Uterus (tissue), 3 donors: ENCODE measurements at regions not wholly inside any gene's neighbourhood (a gene's known extent, or its start where the extent isn't known, plus 50 kb on each side); places are given as distances from the start of the nearest gene placed in this dataset. TPM values are rescaled to one million over a fixed set of nuclear protein-coding genes. Genes with fewer than 3 reads are reported as not detected.

ENCODE experiments used
- DNase-seq, 2 donors: peaks; one replicate each; pipeline ENCODE4 v3.0.0-alpha.2; 2019 to 2020
- H3K27ac ChIP-seq, 2 donors: fragments of 200-600 bp; sonication (generic); 1 replicate in 1 of 2; 2 replicates in 1 of 2; pipeline ENCODE4 v1.5.1; 2016 to 2018
- H3K27me3 ChIP-seq, 2 donors: fragments of 200-600 bp; sonication (generic); one replicate each; pipeline ENCODE4 v1.5.1; 2018 to 2019; ENCODE audit warnings: control low read depth in 1 of 2
- H3K36me3 ChIP-seq, 2 donors: fragments of 200-600 bp; sonication (generic); one replicate each; pipeline ENCODE4 v1.5.1; 2019; ENCODE audit warnings: control low read depth in 1 of 2
- H3K4me1 ChIP-seq, 2 donors: fragments of 200-600 bp; sonication (generic); one replicate each; pipeline ENCODE4 v1.5.1; 2018 to 2019; ENCODE audit warnings: control low read depth in 1 of 2
- H3K4me3 ChIP-seq, 2 donors: fragments of 200-600 bp; sonication (generic); 1 replicate in 1 of 2; 2 replicates in 1 of 2; pipeline ENCODE4 v1.5.1; 2018 to 2019; ENCODE audit warnings: mild to moderate bottlenecking in 1 of 2
- H3K9me3 ChIP-seq, 2 donors: fragments of 200-600 bp; sonication (generic); one replicate each; pipeline ENCODE4 v1.5.1; 2019; ENCODE audit warnings: control low read depth in 1 of 2
- CTCF ChIP-seq, 4 experiments: fragments of 200-600 bp in 2 of 4; fragments of 450-650 bp in 2 of 4; sonication (generic) in 2 of 4; IDR thresholded peaks; one replicate each; pipeline ENCODE4 v1.5.1; 2016 to 2019; ENCODE audit warnings: antibody characterized with exemption in 4 of 4, mild to moderate bottlenecking in 2 of 4, moderate library complexity in 1 of 4
- POLR2A ChIP-seq, 2 donors: fragments of 450-650 bp; IDR thresholded peaks; one replicate each; pipeline ENCODE4 v1.6.1; 2016; ENCODE audit warnings: antibody characterized with exemption in 2 of 2, mild to moderate bottlenecking in 1 of 2, moderate library complexity in 1 of 2
- intact Hi-C: fragments of 100-400 bp; cut with DNase I; formaldehyde crosslinking; loops from one replicate; pipeline ENCODE4 v1.15.1; 2023; ENCODE audit warnings: low total_unique reads
- small RNA-seq: library from RNA; depleted of rRNA; stranded (forward); fragments of <200 nt; gene quantifications from one replicate; pipeline ENCODE3, GENCODE V24; 2016
- donor health status: DM: yes; HTN: yes; CAD: no.

DNA sequence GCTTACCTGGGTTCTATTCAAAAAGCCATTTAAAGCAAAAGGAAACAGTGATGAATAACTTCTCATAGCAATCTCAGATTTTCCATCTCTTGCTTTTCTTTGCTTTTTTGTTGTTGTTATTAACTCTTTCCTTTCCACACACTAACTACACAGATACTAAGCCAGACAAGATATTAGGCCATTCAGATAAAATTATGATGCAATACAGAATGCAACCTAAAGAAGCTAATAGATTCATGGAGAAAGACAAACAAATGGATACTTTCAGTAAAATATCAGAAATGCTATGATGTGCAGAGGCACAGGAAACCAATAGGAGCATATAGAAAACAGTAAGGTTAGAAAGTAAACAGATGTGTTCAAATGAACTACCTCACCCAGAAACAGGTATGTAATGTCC, 597.0 kb upstream of the ITGA1 start:
- no peak for TF ChIP-seq POLR2A (IDR thresholded peaks at IDR 0.05)
- no peak for TF ChIP-seq CTCF (IDR thresholded peaks at IDR 0.05)
- H3K36me3 ChIP-seq = no peaks in the 10 kb centered on the region
- no peak overlapping the region for H3K27ac ChIP-seq
- H3K9me3 ChIP-seq = no peaks in the 10 kb centered on the region
- intact Hi-C loops = no loop called here
- DNase-seq = no peak
- peaks cover 0 to 3% of the 10 kb centered on the region in 2 donors for H3K27me3 ChIP-seq
- no peaks in the 10 kb centered on the region for H3K4me1 ChIP-seq
- H3K4me3 ChIP-seq = no peak overlapping the region

- H3K36me3 ChIP-seq = no peaks in the 10 kb centered on the region
- H3K4me3 ChIP-seq = no peak overlapping the region
- H3K27ac ChIP-seq = no peak overlapping the region
- no peak for TF ChIP-seq POLR2A (IDR thresholded peaks at IDR 0.05)
- no peak for TF ChIP-seq CTCF (IDR thresholded peaks at IDR 0.05)
- no peaks in the 10 kb centered on the region for H3K4me1 ChIP-seq
- intact Hi-C loops = no loop called here
- H3K27me3 ChIP-seq = no peaks in the 10 kb centered on the region
- DNase-seq = no peak
- H3K9me3 ChIP-seq = no peaks in the 10 kb centered on the region
Observed at GRCh38 chr5:52199833-52200232, 587.9 kb upstream of the ITGA1 start.

GRCh38 chr5:52202256-52202655, 585.5 kb upstream of the ITGA1 start:
- Histone ChIP-seq H3K27me3 (no peaks in the 10 kb centered on the region), H3K4me3 (no peak overlapping the region), H3K9me3 (no peaks in the 10 kb centered on the region), H3K27ac (no peak overlapping the region), H3K4me1 (no peaks in the 10 kb centered on the region), H3K36me3 (no peaks in the 10 kb centered on the region)
- TF ChIP-seq CTCF (IDR thresholded peaks at IDR 0.05) = no peak
- no peak for TF ChIP-seq POLR2A (IDR thresholded peaks at IDR 0.05)
- intact Hi-C loops = no loop called here
- no peak for DNase-seq

- Histone ChIP-seq H3K36me3 (no peaks in the 10 kb centered on the region), H3K4me1 (no peaks in the 10 kb centered on the region), H3K27me3 (no peaks in the 10 kb centered on the region), H3K4me3 (no peak overlapping the region), H3K9me3 (no peaks in the 10 kb centered on the region), H3K27ac (no peak overlapping the region)
- no peak for DNase-seq
- TF ChIP-seq POLR2A (IDR thresholded peaks at IDR 0.05) (no peak), CTCF (IDR thresholded peaks at IDR 0.05) (no peak)
- intact Hi-C loops = no loop called here
Observed at GRCh38 chr5:52204310-52204709, 583.4 kb upstream of the ITGA1 start.

Small RNA genes lying in the stretch of these regions (small RNA-seq; reads per million reads assigned to genes)
- not detected for gene RNA5SP182
